Spleen (tissue), 11 donors: ENCODE measurements at regions not wholly inside any gene's neighbourhood (a gene's known extent, or its start where the extent isn't known, plus 50 kb on each side); places are given as distances from the start of the nearest gene placed in this dataset.

ENCODE experiments used
- DNase-seq: peaks from one replicate; pipeline ENCODE4 v3.0.0-alpha.2; 2020
- H3K27ac ChIP-seq, 8 donors: fragments of 200-600 bp; sonication (generic) in 7 of 8; 1 replicate in 4 of 8; 2 replicates in 4 of 8; pipeline versions ENCODE4 v1.5.0 to v1.8.0; 2016 to 2021; ENCODE audit warnings: inconsistent platforms in 4 of 8, mild to moderate bottlenecking in 4 of 8, moderate library complexity in 1 of 8
- H3K27me3 ChIP-seq, 7 donors: fragments of 200-600 bp; sonication (generic) in 6 of 7; replicated peaks in 1 of 7; 1 replicate in 4 of 7; 2 replicates in 3 of 7; pipeline versions ENCODE4 v1.5.0 to v1.8.0; 2016 to 2021; ENCODE audit warnings: inconsistent platforms in 3 of 7, mild to moderate bottlenecking in 1 of 7
- H3K36me3 ChIP-seq, 6 donors: fragments of 200-600 bp; sonication (generic) in 5 of 6; 1 replicate in 4 of 6; 2 replicates in 2 of 6; pipeline versions ENCODE4 v1.5.0 to v1.8.0; 2016 to 2021; ENCODE audit warnings: inconsistent platforms in 2 of 6
- H3K4me1 ChIP-seq, 6 donors: fragments of 200-600 bp; sonication (generic) in 5 of 6; 1 replicate in 3 of 6; 2 replicates in 3 of 6; pipeline versions ENCODE4 v1.5.0 to v1.8.0; 2016 to 2021; ENCODE audit warnings: inconsistent platforms in 3 of 6
- H3K4me3 ChIP-seq, 8 donors: fragments of 200-600 bp; sonication (generic) in 7 of 8; 1 replicate in 4 of 8; 2 replicates in 4 of 8; pipeline versions ENCODE4 v1.5.0 to v1.8.0; 2016 to 2021; ENCODE audit warnings: inconsistent platforms in 4 of 8, mild to moderate bottlenecking in 4 of 8, moderate library complexity in 2 of 8
- H3K9me3 ChIP-seq, 8 donors: fragments of 200-600 bp; sonication (generic) in 7 of 8; 1 replicate in 4 of 8; 2 replicates in 4 of 8; pipeline versions ENCODE4 v1.5.0 to v1.8.0; 2016 to 2021; ENCODE audit warnings: inconsistent platforms in 4 of 8
- CTCF ChIP-seq, 11 experiments: fragments of 200-600 bp in 7 of 11; fragments of 450-650 bp in 4 of 11; sonication (generic) in 4 of 11; IDR thresholded peaks in 8 of 11; conservative IDR thresholded peaks in 3 of 11; 1 replicate in 7 of 11; 2 replicates in 4 of 11; pipeline versions ENCODE4 v1.4.0 to v1.8.0; 2016 to 2021; ENCODE audit warnings: antibody characterized with exemption in 11 of 11, inconsistent platforms in 4 of 11, mild to moderate bottlenecking in 1 of 11
- POLR2A ChIP-seq, 3 donors: fragments of 450-650 bp; IDR thresholded peaks; one replicate each; pipeline ENCODE4 v1.5.1; 2017; ENCODE audit warnings: antibody characterized with exemption in 3 of 3, mild to moderate bottlenecking in 1 of 3
- POLR2AphosphoS5 ChIP-seq, 3 donors: sonication (generic); formaldehyde crosslinking; IDR thresholded peaks; one replicate each; pipeline ENCODE4 v1.5.1; 2017; ENCODE audit warnings: antibody characterized with exemption in 3 of 3
- WGBS, 5 donors: extraction: QIAGEN DNeasy Blood & Tissue Kit in 3 of 5; methylation state at CpG; one replicate each; pipeline versions ENCODE4 v1.1.5 to v1.1.7; 2013 to 2018; 5-methylcytosine and 5-hydroxymethylcytosine counted together
- intact Hi-C: fragments of 100-400 bp; cut with DNase I; formaldehyde crosslinking; loops from one replicate; pipeline ENCODE4 v1.15.0; 2023; ENCODE audit warnings: low total_unique reads
- donor health status: healthy with polysubstance abuse.
- donor health status: DM: no; HTN: no; CAD: no; lungs with moderate emphysema.
- donor health status: DM: no; HTN: no; CAD: no.
- donor health status: Bipolar disorder and iron deficiency.
- donor health status: healthy.
- donor health status: DM: no; HTN: no; CAD: no.
- donor health status: DM: yes; HTN: yes; CAD: no.

- Histone ChIP-seq H3K9me3 (no peaks in the 10 kb centered on the region), H3K27ac (no peak overlapping the region), H3K36me3 (no peaks in the 10 kb centered on the region), H3K27me3 (no peaks in the 10 kb centered on the region), H3K4me1 (peaks cover 0 to 18% (median 0%) of the 10 kb centered on the region in 6 donors), H3K4me3 (no peak overlapping the region)
- DNase-seq, result no peak
- 50 to 84% (median 61%) methylated on average over 4 of the region's 4 CpGs for WGBS, 5 donors
- intact Hi-C loops, result no loop called here
- no peak for TF ChIP-seq POLR2A (IDR thresholded peaks at IDR 0.05)
- no peak for TF ChIP-seq POLR2AphosphoS5 (IDR thresholded peaks at IDR 0.05)
- TF ChIP-seq CTCF (IDR thresholded peaks at IDR 0.05 in 8 of 11, conservative IDR thresholded peaks at IDR 0.05 in 3 of 11), result no peak
Observed at GRCh38 chr3:124599779-124600693, 130.2 kb upstream of the UMPS start.

GRCh38 chr3:124600765-124601164 is 129.5 kb upstream of the UMPS start:
- DNase-seq, result no peak
- no peak for TF ChIP-seq CTCF (IDR thresholded peaks at IDR 0.05 in 8 of 11, conservative IDR thresholded peaks at IDR 0.05 in 3 of 11)
- no peak for TF ChIP-seq POLR2AphosphoS5 (IDR thresholded peaks at IDR 0.05)
- no peak for TF ChIP-seq POLR2A (IDR thresholded peaks at IDR 0.05)
- Histone ChIP-seq H3K27me3 (no peaks in the 10 kb centered on the region), H3K27ac (no peak overlapping the region), H3K36me3 (no peaks in the 10 kb centered on the region), H3K4me3 (no peak overlapping the region), H3K4me1 (peaks cover 0 to 18% (median 0%) of the 10 kb centered on the region in 6 donors), H3K9me3 (no peaks in the 10 kb centered on the region)
- whole genome bisulfite sequencing, 5 donors, result 82 to 93% (median 90%) methylated on average over 4 of the region's 4 CpGs
- intact Hi-C loops, result no loop called here

GRCh38 chr3:124601190-124601589 is 129.1 kb upstream of the UMPS start:
- Histone ChIP-seq H3K9me3 (no peaks in the 10 kb centered on the region), H3K27ac (no peak overlapping the region), H3K36me3 (no peaks in the 10 kb centered on the region), H3K27me3 (no peaks in the 10 kb centered on the region), H3K4me3 (no peak overlapping the region), H3K4me1 (peaks cover 0 to 18% (median 0%) of the 10 kb centered on the region in 6 donors)
- intact Hi-C loops, result no loop called here
- no peak for DNase-seq
- WGBS, 5 donors, result 47 to 72% (median 68%) methylated on average over 2 of the region's 2 CpGs
- TF ChIP-seq CTCF (IDR thresholded peaks at IDR 0.05 in 8 of 11, conservative IDR thresholded peaks at IDR 0.05 in 3 of 11), result no peak
- TF ChIP-seq POLR2AphosphoS5 (IDR thresholded peaks at IDR 0.05), result no peak
- no peak for TF ChIP-seq POLR2A (IDR thresholded peaks at IDR 0.05)

- no peak for DNase-seq
- intact Hi-C loops, result no loop called here
- H3K27me3 ChIP-seq, result no peaks in the 10 kb centered on the region
- 70 to 87% (median 76%) methylated on average over 5 of the region's 5 CpGs for WGBS, 5 donors
- H3K36me3 ChIP-seq, result no peaks in the 10 kb centered on the region
- H3K4me1 ChIP-seq, result peaks cover 0 to 7% (median 0%) of the 10 kb centered on the region in 6 donors
- no peak for TF ChIP-seq POLR2A (IDR thresholded peaks at IDR 0.05)
- no peak for TF ChIP-seq CTCF (IDR thresholded peaks at IDR 0.05 in 8 of 11, conservative IDR thresholded peaks at IDR 0.05 in 3 of 11)
- TF ChIP-seq POLR2AphosphoS5 (IDR thresholded peaks at IDR 0.05), result no peak
- H3K4me3 ChIP-seq, result no peak overlapping the region
- no peaks in the 10 kb centered on the region for H3K9me3 ChIP-seq
- H3K27ac ChIP-seq, result no peak overlapping the region
Observed at GRCh38 chr3:124602980-124603627, 127.1 kb upstream of the UMPS start.
